Keratinocyte (primary cell): ENCODE measurements at regions not wholly inside any gene's neighbourhood (a gene's known extent, or its start where the extent isn't known, plus 50 kb on each side); places are given as distances from the start of the nearest gene placed in this dataset.

ENCODE experiments used
- DNase-seq: peaks from one replicate; pipeline ENCODE4 v3.0.0-alpha.2; 2011; ENCODE audit warnings: low read depth, missing footprints, low spot score
- FAIRE-seq: peaks from 2 replicates; lab custom pipeline; 2011; peaks lifted over from hg19 to GRCh38; lab: Jason Lieb, UNC
- H2AFZ ChIP-seq: 2 replicates; pipeline ENCODE4 v1.6.0; 2012; ENCODE audit warnings: low read length, control low read depth, inconsistent platforms; ENCODE audit not compliant: control insufficient read depth
- H3K27ac ChIP-seq: 2 replicates; pipeline ENCODE4 v1.5.1; 2011; ENCODE audit warnings: low read length; ENCODE audit not compliant: control insufficient read depth, insufficient read depth
- H3K27me3 ChIP-seq: 3 replicates; pipeline ENCODE4 v1.6.0; 2011; ENCODE audit warnings: low read length; ENCODE audit not compliant: control insufficient read depth, insufficient read depth; ENCODE audit errors: extremely low read depth
- H3K36me3 ChIP-seq, 2 experiments: 2 replicates in 1 of 2; 3 replicates in 1 of 2; pipeline ENCODE4 v1.5.1; 2011; ENCODE audit warnings: low read length in 2 of 2, mild to moderate bottlenecking in 1 of 2; ENCODE audit not compliant: control insufficient read depth in 2 of 2, insufficient read depth in 2 of 2; ENCODE audit errors: extremely low read depth in 1 of 2
- H3K4me1 ChIP-seq: 3 replicates; pipeline ENCODE4 v1.5.1; 2011; ENCODE audit warnings: low read length; ENCODE audit not compliant: control insufficient read depth, insufficient read depth; ENCODE audit errors: extremely low read depth
- H3K4me2 ChIP-seq: 3 replicates; pipeline ENCODE4 v1.6.0; 2011; ENCODE audit warnings: low read depth, low read length; ENCODE audit not compliant: control insufficient read depth, insufficient read depth; ENCODE audit errors: extremely low read depth
- H3K4me3 ChIP-seq, 3 experiments: fragments of 200-600 bp in 1 of 3; sonication (generic) in 1 of 3; 2 replicates in 2 of 3; 3 replicates in 1 of 3; pipeline ENCODE4 v1.5.1; 2011 to 2016; ENCODE audit warnings: low read length in 3 of 3, mild to moderate bottlenecking in 3 of 3, control low read depth in 2 of 3, inconsistent platforms in 1 of 3, low read depth in 1 of 3, mixed read lengths in 1 of 3, mixed run types in 1 of 3, moderate library complexity in 1 of 3; ENCODE audit not compliant: control insufficient read depth in 2 of 3, insufficient read depth in 2 of 3; ENCODE audit errors: extremely low read depth in 1 of 3
- H3K79me2 ChIP-seq: 2 replicates; pipeline ENCODE4 v1.6.0; 2012; ENCODE audit warnings: low read length; ENCODE audit not compliant: control insufficient read depth, insufficient read depth
- H3K9ac ChIP-seq: 3 replicates; pipeline ENCODE4 v1.6.0; 2011; ENCODE audit warnings: low read length; ENCODE audit not compliant: control insufficient read depth, insufficient read depth; ENCODE audit errors: extremely low read depth
- H3K9me1 ChIP-seq: 3 replicates; pipeline ENCODE4 v1.6.0; 2011; ENCODE audit warnings: low read length; ENCODE audit not compliant: control insufficient read depth, insufficient read depth; ENCODE audit errors: extremely low read depth
- H3K9me3 ChIP-seq: 2 replicates; pipeline ENCODE4 v1.5.1; 2012; ENCODE audit warnings: low read depth, low read length; ENCODE audit not compliant: control insufficient read depth
- H4K20me1 ChIP-seq: 3 replicates; pipeline ENCODE4 v1.6.0; 2011; ENCODE audit warnings: low read length; ENCODE audit not compliant: control insufficient read depth, insufficient read depth; ENCODE audit errors: extremely low read depth
- EZH2 ChIP-seq: IDR thresholded peaks from one replicate; pipeline ENCODE4 v1.6.1; 2012; ENCODE audit warnings: inconsistent platforms, mild to moderate bottlenecking, low read length, moderate library complexity
- dilution Hi-C: fragments of 300-500 bp; cut with MboI; formaldehyde crosslinking; loops from one replicate; pipeline ENCODE4 v1.7.0; 2020; ENCODE audit warnings: low sequenced_read_pairs; ENCODE audit not compliant: extremely low pct_ligation_motif_present
- TF ChIP-seq, protein P1 (sequence below), 3 experiments: IDR thresholded peaks in 1 of 3; conservative IDR thresholded peaks in 1 of 3; optimal IDR thresholded peaks in 1 of 3; 2 replicates in 2 of 3; 3 replicates in 1 of 3; pipeline versions ENCODE3 to v1.5.1; 2011; ENCODE audit warnings: low read length in 3 of 3, mild to moderate bottlenecking in 3 of 3, moderate library complexity in 2 of 3, control low read depth in 1 of 3, inconsistent platforms in 1 of 3; ENCODE audit not compliant: insufficient read depth in 2 of 3; ENCODE audit errors: extremely low read depth in 1 of 3

DNA sequence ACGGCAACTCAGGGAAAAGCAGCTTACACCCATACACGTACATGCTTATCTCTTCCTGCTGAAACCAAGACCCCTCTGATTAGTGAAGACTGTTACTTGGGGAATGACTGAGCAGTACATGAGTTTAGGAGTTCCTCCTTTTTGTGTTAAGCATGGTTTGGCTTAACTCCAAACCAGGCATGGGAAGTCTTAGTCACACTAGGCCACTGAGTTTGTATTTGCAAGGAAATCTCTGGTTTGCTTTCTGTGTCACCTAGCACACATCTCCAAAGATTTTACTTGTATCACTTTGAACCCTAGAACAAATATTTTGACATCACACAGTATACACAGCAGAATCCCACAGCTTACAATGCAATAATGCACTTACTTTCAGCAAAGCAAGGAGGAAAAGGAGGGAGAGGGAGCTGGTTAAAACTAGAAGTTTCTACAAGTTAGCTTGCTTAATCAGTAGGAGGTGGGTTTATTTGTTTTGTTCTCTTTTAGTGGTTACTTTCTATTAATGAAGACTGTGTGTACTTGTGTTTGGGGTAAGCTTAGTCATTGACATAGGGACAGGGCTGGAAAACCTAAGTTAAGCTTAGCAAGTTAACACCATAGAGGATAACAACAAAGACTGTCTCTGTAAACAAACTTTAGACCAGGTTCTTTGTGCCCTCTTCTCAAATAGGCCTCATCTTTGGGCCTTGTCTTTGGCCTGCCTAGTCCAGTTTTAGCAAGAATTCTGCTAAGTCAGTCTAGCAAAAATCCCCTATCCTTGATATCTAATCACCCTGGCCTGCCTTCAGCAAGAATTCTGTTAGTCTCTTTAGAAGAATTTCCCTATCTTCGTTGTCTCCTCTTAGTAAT lies 219.4 kb downstream of the MREG start:
- no peaks in the 10 kb centered on the region for H3K9me1 ChIP-seq
- H3K79me2 ChIP-seq = no peaks in the 10 kb centered on the region
- no peak overlapping the region for H3K4me3 ChIP-seq
- H3K9ac ChIP-seq = no peak overlapping the region
- no peaks in the 10 kb centered on the region for H4K20me1 ChIP-seq
- no peaks in the 10 kb centered on the region for H3K27me3 ChIP-seq
- TF ChIP-seq, protein P1, sequence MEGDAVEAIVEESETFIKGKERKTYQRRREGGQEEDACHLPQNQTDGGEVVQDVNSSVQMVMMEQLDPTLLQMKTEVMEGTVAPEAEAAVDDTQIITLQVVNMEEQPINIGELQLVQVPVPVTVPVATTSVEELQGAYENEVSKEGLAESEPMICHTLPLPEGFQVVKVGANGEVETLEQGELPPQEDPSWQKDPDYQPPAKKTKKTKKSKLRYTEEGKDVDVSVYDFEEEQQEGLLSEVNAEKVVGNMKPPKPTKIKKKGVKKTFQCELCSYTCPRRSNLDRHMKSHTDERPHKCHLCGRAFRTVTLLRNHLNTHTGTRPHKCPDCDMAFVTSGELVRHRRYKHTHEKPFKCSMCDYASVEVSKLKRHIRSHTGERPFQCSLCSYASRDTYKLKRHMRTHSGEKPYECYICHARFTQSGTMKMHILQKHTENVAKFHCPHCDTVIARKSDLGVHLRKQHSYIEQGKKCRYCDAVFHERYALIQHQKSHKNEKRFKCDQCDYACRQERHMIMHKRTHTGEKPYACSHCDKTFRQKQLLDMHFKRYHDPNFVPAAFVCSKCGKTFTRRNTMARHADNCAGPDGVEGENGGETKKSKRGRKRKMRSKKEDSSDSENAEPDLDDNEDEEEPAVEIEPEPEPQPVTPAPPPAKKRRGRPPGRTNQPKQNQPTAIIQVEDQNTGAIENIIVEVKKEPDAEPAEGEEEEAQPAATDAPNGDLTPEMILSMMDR (optimal IDR thresholded peaks at IDR 0.05 in 1 of 3, IDR thresholded peaks at IDR 0.05 in 1 of 3, conservative IDR thresholded peaks at IDR 0.05 in 1 of 3; ENCODE audit: extremely low read depth in 1 of 3, insufficient read depth in 2 of 3, low read length in 3 of 3) = no peak
- no peak for TF ChIP-seq EZH2
- peaks cover 12% of the 10 kb centered on the region for H3K4me1 ChIP-seq
- DNase-seq (peak; percentile 35), FAIRE-seq (peak; percentile 74)
- no peak overlapping the region for H2AFZ ChIP-seq
- no peak overlapping the region for H3K27ac ChIP-seq
- H3K9me3 ChIP-seq = no peaks in the 10 kb centered on the region
- H3K36me3 ChIP-seq = no peaks in the 10 kb centered on the region
- dilution Hi-C loops = no loop called here
- H3K4me2 ChIP-seq = no peak overlapping the region

DNA sequence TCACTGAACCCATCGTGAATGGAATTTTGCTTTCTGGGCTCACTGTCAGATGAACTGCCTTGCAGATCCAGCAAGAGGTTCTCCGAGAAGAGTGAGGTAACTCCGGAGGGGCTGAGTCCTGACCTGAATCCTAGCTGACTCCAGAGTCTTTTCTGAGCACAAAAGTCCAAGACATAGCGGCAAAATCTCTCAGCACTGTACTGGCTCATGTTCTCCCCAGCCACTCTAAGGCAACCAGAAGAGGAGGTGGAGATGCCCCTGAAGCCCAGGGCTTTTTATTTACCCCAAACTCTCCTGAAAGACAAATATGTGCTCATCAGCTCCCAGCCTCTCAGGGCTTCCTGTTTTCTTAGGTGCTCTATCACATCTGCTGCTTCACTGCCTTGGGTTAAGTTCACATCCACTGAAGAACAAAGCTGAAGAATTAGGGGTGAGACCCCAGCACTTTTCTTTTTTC lies 221.8 kb downstream of the MREG start:
- H3K9me1 ChIP-seq = no peaks in the 10 kb centered on the region
- no peak overlapping the region for H3K27ac ChIP-seq
- H3K36me3 ChIP-seq = no peaks in the 10 kb centered on the region
- DNase-seq (no peak), FAIRE-seq (no peak)
- H3K9me3 ChIP-seq = no peaks in the 10 kb centered on the region
- H4K20me1 ChIP-seq = no peaks in the 10 kb centered on the region
- no peak overlapping the region for H3K4me2 ChIP-seq
- no peak overlapping the region for H3K9ac ChIP-seq
- H3K4me3 ChIP-seq = no peak overlapping the region
- TF ChIP-seq EZH2 = no peak
- TF ChIP-seq, protein P1 (optimal IDR thresholded peaks at IDR 0.05 in 1 of 3, IDR thresholded peaks at IDR 0.05 in 1 of 3, conservative IDR thresholded peaks at IDR 0.05 in 1 of 3; ENCODE audit: extremely low read depth in 1 of 3, insufficient read depth in 2 of 3, low read length in 3 of 3) = no peak
- H3K79me2 ChIP-seq = no peaks in the 10 kb centered on the region
- H3K27me3 ChIP-seq = no peaks in the 10 kb centered on the region
- peaks cover 12% of the 10 kb centered on the region for H3K4me1 ChIP-seq
- H2AFZ ChIP-seq = no peak overlapping the region
- dilution Hi-C loops = no loop called here
